Endothelial cell (in vitro differentiated cells): ENCODE measurements at regions not wholly inside any gene's neighbourhood (a gene's known extent, or its start where the extent isn't known, plus 50 kb on each side); places are given as distances from the start of the nearest gene placed in this dataset.

Source experiments
- DNase-seq: peaks from one replicate; pipeline ENCODE4 v3.0.0; 2021; ENCODE audit warnings: low spot score
- H3K27ac Mint-ChIP-seq: one replicate; pipeline ENCODE4 v1.8.0; 2021; ENCODE audit warnings: mixed read lengths, inconsistent platforms; ENCODE audit not compliant: unreplicated experiment
- H3K27me3 Mint-ChIP-seq: one replicate; pipeline ENCODE4 v1.8.0; 2021; ENCODE audit warnings: mild to moderate bottlenecking, moderate library complexity, mixed read lengths, inconsistent platforms; ENCODE audit not compliant: unreplicated experiment
- H3K36me3 Mint-ChIP-seq: one replicate; pipeline ENCODE4 v1.8.0; 2021; ENCODE audit warnings: mild to moderate bottlenecking, low read depth, mixed read lengths, inconsistent platforms; ENCODE audit not compliant: unreplicated experiment
- H3K4me1 Mint-ChIP-seq: one replicate; pipeline ENCODE4 v1.8.0; 2021; ENCODE audit warnings: mild to moderate bottlenecking, mixed read lengths, inconsistent platforms; ENCODE audit not compliant: unreplicated experiment
- H3K4me3 Mint-ChIP-seq: one replicate; pipeline ENCODE4 v1.8.0; 2021; ENCODE audit warnings: mild to moderate bottlenecking, mixed read lengths, inconsistent platforms; ENCODE audit not compliant: unreplicated experiment
- H3K9me3 Mint-ChIP-seq: one replicate; pipeline ENCODE4 v1.8.0; 2021; ENCODE audit warnings: mixed read lengths, inconsistent platforms; ENCODE audit not compliant: unreplicated experiment
- CTCF ChIP-seq: fragments of 200-600 bp; sonication (generic); IDR thresholded peaks from one replicate; pipeline ENCODE4 v1.5.0; 2021; ENCODE audit warnings: antibody characterized with exemption; ENCODE audit not compliant: unreplicated experiment

DNA sequence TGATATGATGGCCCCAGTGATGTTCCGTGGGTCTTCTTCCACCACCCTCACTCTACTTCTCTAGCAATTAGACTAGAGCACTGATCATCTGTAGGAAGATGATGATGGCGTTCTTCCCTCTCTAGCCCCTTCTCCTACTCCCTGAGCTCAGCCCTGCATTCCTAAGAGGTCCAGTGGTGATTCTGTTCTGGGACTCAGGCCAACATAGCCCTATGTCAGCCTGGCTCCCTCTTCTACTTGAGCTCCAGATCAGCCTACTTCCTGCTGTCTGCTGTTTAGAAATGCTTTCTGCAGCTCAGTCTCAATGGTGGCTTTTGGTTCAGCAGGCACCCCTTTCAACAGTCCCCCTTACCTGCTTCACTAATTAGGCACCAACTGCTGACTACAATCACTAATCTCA is 86.1 kb upstream of the ZBED5 start:
- Mint-ChIP-seq H3K9me3 (no peaks in the 10 kb centered on the region), H3K4me3 (no peak overlapping the region), H3K27ac (no peak overlapping the region), H3K27me3 (peaks cover 1% of the 10 kb centered on the region), H3K36me3 (no peaks in the 10 kb centered on the region), H3K4me1 (peaks cover 5% of the 10 kb centered on the region)
- no peak for TF ChIP-seq CTCF
- no peak for DNase-seq

DNA sequence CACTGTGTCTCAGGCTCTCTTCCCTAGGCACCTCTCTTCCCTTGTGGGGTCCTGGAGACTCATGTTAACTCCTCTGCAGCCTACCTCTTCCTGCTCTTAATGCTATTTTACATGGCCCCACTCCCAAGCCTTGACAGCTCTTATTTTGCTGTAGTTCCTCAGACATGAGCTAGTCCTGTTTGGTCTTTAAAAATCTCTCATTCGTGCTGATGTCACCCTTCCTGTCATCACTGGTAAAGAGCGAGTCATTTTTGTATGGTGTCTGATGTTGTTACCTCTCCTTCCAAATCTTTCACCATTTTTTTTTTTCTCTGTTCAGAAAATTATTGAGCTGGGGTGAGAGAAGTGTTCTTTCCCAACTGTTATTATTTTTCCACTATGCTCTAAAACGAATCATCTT is 84.8 kb upstream of the ZBED5 start:
- Mint-ChIP-seq H3K36me3 (no peaks in the 10 kb centered on the region), H3K27ac (no peak overlapping the region), H3K4me3 (no peak overlapping the region), H3K9me3 (no peaks in the 10 kb centered on the region), H3K27me3 (peaks cover 1% of the 10 kb centered on the region), H3K4me1 (no peaks in the 10 kb centered on the region)
- TF ChIP-seq CTCF: no peak
- DNase-seq: no peak

- no peak for TF ChIP-seq CTCF
- no peaks in the 10 kb centered on the region for H3K4me1 Mint-ChIP-seq
- H3K27ac Mint-ChIP-seq: no peak overlapping the region
- no peak for DNase-seq
- H3K4me3 Mint-ChIP-seq: no peak overlapping the region
- H3K9me3 Mint-ChIP-seq: no peaks in the 10 kb centered on the region
- H3K36me3 Mint-ChIP-seq: no peaks in the 10 kb centered on the region
- H3K27me3 Mint-ChIP-seq: peaks cover 1% of the 10 kb centered on the region
These were observed 84.0 kb upstream of the ZBED5 start for GRCh38 chr11:10941871-10942270.

DNA sequence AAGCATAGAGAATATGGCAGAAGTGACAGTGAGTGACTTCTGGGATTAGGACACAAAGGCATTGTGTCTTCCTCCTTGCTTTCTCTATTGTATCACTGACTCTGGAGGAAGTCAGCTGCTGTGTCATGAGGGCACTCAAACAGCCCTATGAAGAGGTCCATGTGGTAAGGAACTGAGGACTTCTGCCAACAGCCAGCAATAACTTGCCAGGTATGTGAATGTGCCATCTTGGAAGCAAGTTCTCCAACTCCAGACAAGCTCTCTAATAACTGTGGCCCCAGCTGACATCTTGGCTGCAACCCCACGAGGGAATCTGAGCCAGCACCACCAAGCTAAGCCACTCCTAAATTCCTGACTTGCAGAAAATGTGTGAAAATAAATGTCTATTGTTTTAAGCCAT is 83.6 kb upstream of the ZBED5 start:
- H3K4me1 Mint-ChIP-seq: no peaks in the 10 kb centered on the region
- H3K27ac Mint-ChIP-seq: no peak overlapping the region
- H3K27me3 Mint-ChIP-seq: peaks cover 1% of the 10 kb centered on the region
- no peak overlapping the region for H3K4me3 Mint-ChIP-seq
- no peaks in the 10 kb centered on the region for H3K36me3 Mint-ChIP-seq
- H3K9me3 Mint-ChIP-seq: no peaks in the 10 kb centered on the region
- TF ChIP-seq CTCF: no peak
- DNase-seq: no peak

DNA sequence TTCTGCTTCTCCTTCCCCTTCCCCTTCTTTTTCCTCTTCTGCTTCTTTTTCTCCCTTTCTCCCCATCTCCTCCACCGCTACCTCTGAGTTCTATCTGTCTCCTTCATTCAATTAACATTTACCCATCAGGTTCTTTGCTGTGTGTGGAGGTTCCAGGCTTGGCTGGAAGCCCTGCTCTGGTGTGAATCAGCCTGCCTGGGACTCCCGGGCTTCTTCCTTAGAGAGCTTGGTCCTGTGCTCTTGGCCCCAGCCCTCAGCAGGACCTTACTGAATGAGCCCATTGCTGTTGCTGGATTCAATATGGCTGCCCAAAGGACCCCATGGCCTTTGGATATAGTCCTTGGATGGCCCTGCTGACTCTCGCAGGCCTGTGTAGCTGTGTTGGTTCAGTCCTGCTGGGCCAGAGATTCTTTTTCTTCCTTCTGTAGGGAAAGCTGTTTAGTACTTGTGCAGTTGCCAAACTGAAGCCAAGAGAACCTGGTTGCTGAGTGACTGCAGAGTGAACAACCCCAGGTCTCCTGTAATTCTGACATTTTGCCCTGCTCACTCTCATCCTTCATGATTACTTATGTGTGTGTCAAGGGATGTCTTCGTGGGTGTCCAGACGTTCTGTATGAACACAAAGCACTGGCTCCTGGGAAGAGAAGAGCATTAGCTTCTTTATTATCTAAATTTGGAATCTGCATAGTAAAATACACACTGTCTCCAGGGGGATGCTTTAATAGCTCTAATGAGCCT is 81.0 kb upstream of the ZBED5 start:
- Mint-ChIP-seq H3K27me3 (no peaks in the 10 kb centered on the region), H3K27ac (no peak overlapping the region), H3K9me3 (no peaks in the 10 kb centered on the region), H3K4me1 (peaks cover 11% of the 10 kb centered on the region), H3K4me3 (no peak overlapping the region), H3K36me3 (no peaks in the 10 kb centered on the region)
- DNase-seq: no peak
- no peak for TF ChIP-seq CTCF
